Upper lobe of left lung (tissue), 6 donors: ENCODE measurements at regions not wholly inside any gene's neighbourhood (a gene's known extent, or its start where the extent isn't known, plus 50 kb on each side); places are given as distances from the start of the nearest gene placed in this dataset.

Source experiments
- ATAC-seq, 2 donors: fragments of 200-7000 bp; cut with Tn5 transposase; one replicate each; pipeline ENCODE4 v1.9.1; 2022; ENCODE audit warnings: mild to moderate bottlenecking in 2 of 2, moderate library complexity in 2 of 2; ENCODE audit not compliant: low FRiP score in 2 of 2
- DNase-seq, 2 donors: peaks; one replicate each; pipeline ENCODE4 v3.0.0-alpha.2; 2019 to 2020
- H3K27ac ChIP-seq, 4 donors: fragments of 200-600 bp; sonication (generic); one replicate each; pipeline ENCODE4 v1.5.1; 2016 to 2019
- H3K27me3 ChIP-seq, 4 donors: fragments of 200-600 bp; sonication (generic); one replicate each; pipeline ENCODE4 v1.5.1; 2017 to 2019
- H3K36me3 ChIP-seq, 4 donors: fragments of 200-600 bp; sonication (generic); one replicate each; pipeline ENCODE4 v1.5.1; 2016 to 2019
- H3K4me1 ChIP-seq, 4 donors: fragments of 200-600 bp; sonication (generic); one replicate each; pipeline ENCODE4 v1.5.1; 2018 to 2019
- H3K4me3 ChIP-seq, 4 donors: fragments of 200-600 bp; sonication (generic); one replicate each; pipeline ENCODE4 v1.5.1; 2017 to 2019; ENCODE audit warnings: mild to moderate bottlenecking in 2 of 4, moderate library complexity in 1 of 4
- H3K9me3 ChIP-seq, 4 donors: fragments of 200-600 bp; sonication (generic); one replicate each; pipeline ENCODE4 v1.5.1; 2018 to 2019
- CTCF ChIP-seq, 6 experiments: fragments of 450-650 bp in 4 of 6; fragments of 200-600 bp in 2 of 6; sonication (generic) in 2 of 6; IDR thresholded peaks; one replicate each; pipeline ENCODE4 v1.5.1; 2016 to 2019; ENCODE audit warnings: antibody characterized with exemption in 6 of 6
- EP300 ChIP-seq, 4 donors: sonication (generic); formaldehyde crosslinking; IDR thresholded peaks; one replicate each; pipeline ENCODE4 v1.5.1; 2017; ENCODE audit warnings: antibody characterized with exemption in 4 of 4, control low read depth in 2 of 4
- POLR2A ChIP-seq, 4 donors: fragments of 450-650 bp; IDR thresholded peaks; one replicate each; pipeline ENCODE4 v1.5.1; 2016 to 2017; ENCODE audit warnings: antibody characterized with exemption in 4 of 4, mild to moderate bottlenecking in 2 of 4
- POLR2AphosphoS5 ChIP-seq, 2 donors: sonication (generic); formaldehyde crosslinking; IDR thresholded peaks; one replicate each; pipeline ENCODE4 v1.5.1; 2017; ENCODE audit warnings: antibody characterized with exemption in 2 of 2
- WGBS, 2 donors: methylation state at CpG; one replicate each; pipeline ENCODE4 v1.1.5; 2017 to 2018; 5-methylcytosine and 5-hydroxymethylcytosine counted together
- donor health status: DM: no; HTN: no; CAD: no; lungs with moderate emphysema.
- donor health status: DM: no; HTN: yes; CAD: no; lungs with severe emphysema.

- H3K4me3 ChIP-seq = no peak overlapping the region
- WGBS, 2 donors = 71 to 72% methylated on average over 2 of the region's 2 CpGs
These were observed 137.5 kb downstream of the ZNF365 start for GRCh38 chr10:62511656-62512055.

DNA sequence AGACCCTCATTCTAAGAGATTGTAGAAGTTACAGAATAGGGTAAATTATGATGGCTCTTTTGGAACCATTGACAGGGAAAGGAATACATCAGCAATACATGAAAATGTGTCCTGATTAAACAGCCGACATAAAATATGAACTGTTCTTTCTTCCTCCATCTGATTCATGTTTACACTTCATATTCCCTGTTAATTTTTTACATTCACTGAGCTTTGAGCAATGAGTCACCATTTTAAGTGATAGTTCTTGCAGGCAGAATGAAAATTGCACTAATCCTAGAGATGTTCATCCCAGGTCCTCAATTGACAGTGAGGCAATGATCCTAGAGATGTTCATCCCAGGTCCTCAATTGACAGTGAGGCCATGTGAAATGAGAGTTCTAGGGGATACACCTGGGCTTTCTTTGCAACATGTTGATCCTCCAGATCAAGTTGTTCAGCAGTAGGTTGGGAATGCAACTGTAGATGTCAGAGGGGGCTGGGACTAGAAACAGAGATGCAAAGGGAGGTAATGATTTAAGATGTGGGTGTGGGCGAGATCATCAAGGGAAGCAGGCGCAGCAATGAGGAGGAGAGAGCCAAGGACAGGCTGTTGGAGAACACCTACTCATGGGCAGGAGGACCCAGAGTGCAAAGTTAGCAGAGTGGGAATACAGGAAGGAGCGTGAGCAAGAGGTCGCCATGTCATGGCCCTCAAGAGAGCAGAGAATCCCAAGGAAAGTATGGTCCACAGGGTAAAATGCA is 138.7 kb downstream of the ZNF365 start:
- Histone ChIP-seq H3K27ac (no peak overlapping the region), H3K4me1 (no peaks in the 10 kb centered on the region), H3K9me3 (no peaks in the 10 kb centered on the region), H3K36me3 (no peaks in the 10 kb centered on the region), H3K27me3 (no peaks in the 10 kb centered on the region), H3K4me3 (no peak overlapping the region)
- WGBS, 2 donors = 72 to 83% methylated on average over 5 of the region's 5 CpGs
- ATAC-seq (no peak), DNase-seq (no peak)
- no peak for TF ChIP-seq CTCF (IDR thresholded peaks at IDR 0.05)
- no peak for TF ChIP-seq POLR2A (IDR thresholded peaks at IDR 0.05)
- no peak for TF ChIP-seq POLR2AphosphoS5 (IDR thresholded peaks at IDR 0.05)
- no peak for TF ChIP-seq EP300 (IDR thresholded peaks at IDR 0.05)

More at GRCh38 chr10:62511656-62512055, 137.5 kb downstream of the ZNF365 start:
- no peaks in the 10 kb centered on the region for H3K27me3 ChIP-seq
- TF ChIP-seq EP300 (IDR thresholded peaks at IDR 0.05) = no peak
- TF ChIP-seq CTCF (IDR thresholded peaks at IDR 0.05) = no peak
- no peak for TF ChIP-seq POLR2AphosphoS5 (IDR thresholded peaks at IDR 0.05)
- no peak for TF ChIP-seq POLR2A (IDR thresholded peaks at IDR 0.05)
- DNase-seq (no peak), ATAC-seq (no peak)
- no peaks in the 10 kb centered on the region for H3K36me3 ChIP-seq
- no peak overlapping the region for H3K27ac ChIP-seq
- H3K9me3 ChIP-seq = no peaks in the 10 kb centered on the region
- H3K4me1 ChIP-seq = no peaks in the 10 kb centered on the region

- no peak for ATAC-seq
- Histone ChIP-seq H3K4me3 (no peak overlapping the region), H3K27me3 (no peaks in the 10 kb centered on the region), H3K27ac (no peak overlapping the region), H3K36me3 (no peaks in the 10 kb centered on the region), H3K4me1 (no peaks in the 10 kb centered on the region), H3K9me3 (no peaks in the 10 kb centered on the region)
- 78 to 79% methylated on average over 6 of the region's 6 CpGs for WGBS, 2 donors
- TF ChIP-seq POLR2A (IDR thresholded peaks at IDR 0.05) (no peak), EP300 (IDR thresholded peaks at IDR 0.05) (no peak), POLR2AphosphoS5 (IDR thresholded peaks at IDR 0.05) (no peak), CTCF (IDR thresholded peaks at IDR 0.05) (no peak)
- no peak for DNase-seq
These were observed 140.0 kb downstream of the ZNF365 start for GRCh38 chr10:62514079-62514693.

DNA sequence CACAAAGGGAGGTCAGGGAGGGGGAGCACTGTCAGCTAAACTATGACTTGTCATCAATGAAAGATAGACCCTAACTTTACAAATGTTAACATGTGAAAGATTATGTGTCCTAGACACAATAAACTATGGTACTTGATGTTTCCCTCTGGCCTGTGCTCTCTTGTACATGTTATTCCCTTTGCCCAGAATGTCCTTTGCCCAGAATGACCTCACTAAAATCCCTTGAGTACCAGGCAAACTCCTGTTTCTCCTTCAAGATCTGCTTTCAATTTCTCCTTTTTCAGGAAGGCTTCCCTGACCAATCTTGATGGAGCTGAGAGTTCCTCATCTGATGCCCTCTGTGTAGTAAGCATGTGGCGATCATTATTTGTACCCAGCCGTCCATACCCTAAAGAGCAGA is 143.1 kb downstream of the ZNF365 start:
- Histone ChIP-seq H3K27ac (no peak overlapping the region), H3K9me3 (no peaks in the 10 kb centered on the region), H3K36me3 (no peaks in the 10 kb centered on the region), H3K4me1 (no peaks in the 10 kb centered on the region), H3K27me3 (no peaks in the 10 kb centered on the region), H3K4me3 (no peak overlapping the region)
- 70 to 91% methylated on average over 2 of the region's 2 CpGs for WGBS, 2 donors
- TF ChIP-seq EP300 (IDR thresholded peaks at IDR 0.05) (no peak), POLR2AphosphoS5 (IDR thresholded peaks at IDR 0.05) (no peak), POLR2A (IDR thresholded peaks at IDR 0.05) (no peak), CTCF (IDR thresholded peaks at IDR 0.05) (no peak)
- DNase-seq (no peak), ATAC-seq (peak in 1 of 2 donors; percentile 49)
